ENCODE measurements at regions not wholly inside any gene's neighbourhood (a gene's known extent, or its start where the extent isn't known, plus 50 kb on each side); places are given as distances from the start of the nearest gene placed in this dataset.

DNA sequence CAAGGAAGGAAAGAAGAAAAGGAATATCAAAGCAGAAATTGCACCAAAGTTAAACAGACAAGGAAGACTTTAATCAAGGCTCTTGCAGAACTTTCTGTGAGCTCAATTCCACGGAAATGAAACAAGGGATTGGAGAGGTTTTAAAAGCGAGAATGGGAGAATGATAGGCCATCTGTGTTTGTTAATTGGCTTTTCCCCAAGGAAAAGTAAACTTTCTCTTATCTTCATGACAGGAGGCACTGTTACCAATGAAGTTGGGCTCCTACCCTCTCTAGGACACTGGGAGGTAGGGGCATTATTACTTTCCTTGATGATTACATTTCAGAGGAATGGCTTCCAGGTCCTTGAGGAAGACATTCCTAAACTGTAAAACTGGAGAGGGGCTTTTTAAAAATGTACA is 328.8 kb upstream of the NWD2 start:
- no peak for TF ChIP-seq POLR2A (IDR thresholded peaks at IDR 0.05)
- TF ChIP-seq POLR2AphosphoS5 (IDR thresholded peaks at IDR 0.05) = no peak
- TF ChIP-seq, protein P1, sequence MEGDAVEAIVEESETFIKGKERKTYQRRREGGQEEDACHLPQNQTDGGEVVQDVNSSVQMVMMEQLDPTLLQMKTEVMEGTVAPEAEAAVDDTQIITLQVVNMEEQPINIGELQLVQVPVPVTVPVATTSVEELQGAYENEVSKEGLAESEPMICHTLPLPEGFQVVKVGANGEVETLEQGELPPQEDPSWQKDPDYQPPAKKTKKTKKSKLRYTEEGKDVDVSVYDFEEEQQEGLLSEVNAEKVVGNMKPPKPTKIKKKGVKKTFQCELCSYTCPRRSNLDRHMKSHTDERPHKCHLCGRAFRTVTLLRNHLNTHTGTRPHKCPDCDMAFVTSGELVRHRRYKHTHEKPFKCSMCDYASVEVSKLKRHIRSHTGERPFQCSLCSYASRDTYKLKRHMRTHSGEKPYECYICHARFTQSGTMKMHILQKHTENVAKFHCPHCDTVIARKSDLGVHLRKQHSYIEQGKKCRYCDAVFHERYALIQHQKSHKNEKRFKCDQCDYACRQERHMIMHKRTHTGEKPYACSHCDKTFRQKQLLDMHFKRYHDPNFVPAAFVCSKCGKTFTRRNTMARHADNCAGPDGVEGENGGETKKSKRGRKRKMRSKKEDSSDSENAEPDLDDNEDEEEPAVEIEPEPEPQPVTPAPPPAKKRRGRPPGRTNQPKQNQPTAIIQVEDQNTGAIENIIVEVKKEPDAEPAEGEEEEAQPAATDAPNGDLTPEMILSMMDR (IDR thresholded peaks at IDR 0.05) = no peak
- no peak for TF ChIP-seq EP300 (IDR thresholded peaks at IDR 0.05)
- Histone ChIP-seq H3K9me3 (no peaks in the 10 kb centered on the region), H3K4me3 (no peak overlapping the region), H3K36me3 (no peaks in the 10 kb centered on the region), H3K27ac (no peak overlapping the region), H3K27me3 (no peaks in the 10 kb centered on the region), H3K4me1 (no peaks in the 10 kb centered on the region)
- ATAC-seq (ENCODE audit: low FRiP score in 2 of 2) (no peak), DNase-seq (no peak)
- WGBS, 2 donors = 40 to 43% methylated on average over 2 of the region's 2 CpGs

DNA sequence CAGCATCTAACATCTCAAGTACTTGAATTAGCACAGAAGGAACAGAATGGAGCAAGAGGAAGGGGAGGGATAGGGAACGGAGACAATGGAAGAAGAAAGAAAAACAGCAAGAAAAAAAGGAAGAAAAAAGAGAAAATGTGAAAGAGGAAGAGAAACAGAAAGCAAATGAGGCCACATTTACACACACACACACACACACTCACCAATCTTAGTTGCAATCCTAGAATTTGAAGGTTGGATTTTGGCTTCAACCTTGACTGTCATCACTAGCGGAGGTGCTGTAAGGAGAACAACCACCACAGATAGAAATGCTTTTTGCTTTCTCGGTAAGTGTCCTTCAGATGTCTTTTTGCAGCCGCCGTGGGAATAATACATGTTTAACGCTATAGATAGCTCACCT is 327.1 kb upstream of the NWD2 start:
- no peak for DNase-seq
- ATAC-seq (ENCODE audit: low FRiP score in 2 of 2) = no peak
- no peaks in the 10 kb centered on the region for H3K36me3 ChIP-seq
- no peaks in the 10 kb centered on the region for H3K9me3 ChIP-seq
- H3K4me3 ChIP-seq = no peak overlapping the region
- TF ChIP-seq, protein P1 (IDR thresholded peaks at IDR 0.05) = no peak
- TF ChIP-seq POLR2AphosphoS5 (IDR thresholded peaks at IDR 0.05) (no peak), EP300 (IDR thresholded peaks at IDR 0.05) (no peak), POLR2A (IDR thresholded peaks at IDR 0.05) (no peak)
- no peaks in the 10 kb centered on the region for H3K4me1 ChIP-seq
- H3K27me3 ChIP-seq = no peaks in the 10 kb centered on the region
- WGBS, 2 donors = 86 to 87% methylated on average over 6 of the region's 6 CpGs
- H3K27ac ChIP-seq = no peak overlapping the region

DNA sequence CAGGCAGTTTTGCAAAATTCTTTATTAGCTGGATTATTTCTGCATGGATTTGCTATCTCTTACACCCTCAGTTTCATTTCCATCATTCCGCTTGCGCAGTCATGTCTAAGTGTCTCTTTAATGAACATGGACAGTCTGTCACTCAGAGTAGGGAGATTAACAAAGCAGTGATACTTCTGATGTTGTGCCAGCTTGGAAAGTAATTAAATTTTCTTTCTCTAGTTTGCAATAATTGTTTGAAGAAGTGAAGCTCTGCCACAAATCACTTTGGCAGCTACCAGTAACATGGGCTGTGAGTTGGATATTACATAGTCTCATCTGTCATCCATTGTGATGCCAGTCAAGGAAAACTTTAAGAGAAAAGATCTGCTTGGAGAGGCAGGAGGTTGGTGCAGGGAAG is 324.8 kb upstream of the NWD2 start:
- Histone ChIP-seq H3K36me3 (no peaks in the 10 kb centered on the region), H3K27ac (no peak overlapping the region), H3K4me3 (no peak overlapping the region), H3K4me1 (no peaks in the 10 kb centered on the region), H3K9me3 (no peaks in the 10 kb centered on the region), H3K27me3 (no peaks in the 10 kb centered on the region)
- TF ChIP-seq POLR2A (IDR thresholded peaks at IDR 0.05) (no peak), EP300 (IDR thresholded peaks at IDR 0.05) (no peak), POLR2AphosphoS5 (IDR thresholded peaks at IDR 0.05) (no peak)
- TF ChIP-seq, protein P1 (IDR thresholded peaks at IDR 0.05) = no peak
- 76 to 95% methylated on average over 2 of the region's 2 CpGs for WGBS, 2 donors
- no peak for DNase-seq
- no peak for ATAC-seq (ENCODE audit: low FRiP score in 2 of 2)

DNA sequence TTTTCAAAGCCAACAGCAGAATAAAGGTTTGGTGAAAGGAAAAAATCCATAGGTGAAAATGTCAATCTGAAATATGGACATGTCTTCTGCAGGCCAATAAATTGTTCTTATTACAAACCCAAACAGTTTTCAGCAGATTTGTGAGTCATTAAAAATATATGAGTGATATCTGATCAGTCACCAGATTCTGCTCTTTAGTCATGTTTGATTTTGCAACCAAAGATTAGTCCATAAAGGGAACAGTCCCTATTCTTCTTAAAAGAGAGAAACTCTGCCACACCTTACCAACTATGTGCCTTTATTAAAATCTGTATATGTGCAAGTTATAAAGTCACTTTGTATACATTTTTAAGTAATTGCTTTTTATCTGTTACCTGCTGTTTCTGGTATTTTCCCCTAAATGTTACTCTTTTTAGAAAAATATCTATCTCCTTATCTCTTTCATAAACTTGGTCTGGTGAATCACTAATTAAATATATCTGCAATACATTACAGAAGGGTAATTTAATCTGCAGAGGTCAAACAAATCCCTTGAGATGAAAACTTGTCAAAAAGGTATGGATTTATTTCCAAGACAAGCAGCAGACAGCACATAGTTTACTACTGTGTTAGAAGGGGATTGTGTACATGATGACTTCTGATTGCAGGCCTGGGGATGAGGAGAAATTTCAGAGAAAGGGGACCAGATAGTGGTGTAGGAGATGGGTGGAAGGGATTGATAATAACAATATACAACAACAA is 322.9 kb upstream of the NWD2 start:
- ATAC-seq (ENCODE audit: low FRiP score in 2 of 2) (no peak), DNase-seq (no peak)
- TF ChIP-seq, protein P1 (IDR thresholded peaks at IDR 0.05) = no peak
- no peak for TF ChIP-seq EP300 (IDR thresholded peaks at IDR 0.05)
- TF ChIP-seq POLR2AphosphoS5 (IDR thresholded peaks at IDR 0.05) = no peak
- no peak for TF ChIP-seq POLR2A (IDR thresholded peaks at IDR 0.05)
- no peaks in the 10 kb centered on the region for H3K4me1 ChIP-seq
- H3K27me3 ChIP-seq = no peaks in the 10 kb centered on the region
- no peak overlapping the region for H3K4me3 ChIP-seq
- no peaks in the 10 kb centered on the region for H3K36me3 ChIP-seq
- no peak overlapping the region for H3K27ac ChIP-seq
- H3K9me3 ChIP-seq = no peaks in the 10 kb centered on the region

DNA sequence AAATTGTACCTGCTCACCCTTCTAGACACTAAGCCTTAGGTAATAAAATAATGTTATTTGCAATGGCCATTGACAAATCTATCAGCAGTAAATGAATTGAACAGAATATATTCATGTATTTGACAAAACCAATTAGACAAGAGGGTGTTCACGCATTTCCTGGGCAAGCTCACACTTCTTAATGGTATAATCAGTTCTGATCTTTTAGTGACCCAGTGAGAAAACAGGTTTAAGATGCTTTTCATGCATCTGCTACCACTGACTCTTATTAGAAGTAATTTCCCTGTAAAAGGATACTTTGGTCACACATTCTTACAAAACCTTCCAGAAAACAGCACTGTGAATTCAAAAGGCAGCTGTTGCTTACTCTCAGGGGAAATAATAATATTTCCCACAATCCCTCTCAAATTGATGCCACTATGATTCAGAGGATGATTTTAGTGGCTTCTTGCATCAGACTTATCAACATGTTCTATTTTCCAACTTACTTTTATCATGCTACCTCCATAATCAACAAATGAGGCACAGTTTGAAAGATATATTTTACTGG is 313.9 kb upstream of the NWD2 start:
- Histone ChIP-seq H3K27me3 (no peaks in the 10 kb centered on the region), H3K4me3 (no peak overlapping the region), H3K36me3 (no peaks in the 10 kb centered on the region), H3K9me3 (no peaks in the 10 kb centered on the region), H3K27ac (no peak overlapping the region), H3K4me1 (no peaks in the 10 kb centered on the region)
- ATAC-seq (ENCODE audit: low FRiP score in 2 of 2) (no peak), DNase-seq (no peak)
- 69 to 91% methylated on average over 1 of the region's 1 CpG for WGBS, 2 donors
- TF ChIP-seq, protein P1 (IDR thresholded peaks at IDR 0.05) = no peak
- TF ChIP-seq POLR2A (IDR thresholded peaks at IDR 0.05) (no peak), EP300 (IDR thresholded peaks at IDR 0.05) (no peak), POLR2AphosphoS5 (IDR thresholded peaks at IDR 0.05) (no peak)
